ENCODE measurements at regions not wholly inside any gene's neighbourhood (a gene's known extent, or its start where the extent isn't known, plus 50 kb on each side); places are given as distances from the start of the nearest gene placed in this dataset.
"Not testable (repeated sequence)": the region's sequence is repeated elsewhere in the genome, so short reads cannot be mapped to it uniquely, and the experiment has no call there.

- H3K36me3 ChIP-seq (ENCODE audit: insufficient read depth, insufficient read length, low read length) = no peaks in the 10 kb centered on the region
- H3K4me1 ChIP-seq (ENCODE audit: insufficient read depth, insufficient read length) = no peaks in the 10 kb centered on the region
- H3K9me3 ChIP-seq (ENCODE audit: insufficient read depth, low read length) = no peaks in the 10 kb centered on the region
- H3K4me3 ChIP-seq (ENCODE audit: insufficient read length, low read depth) = no peak overlapping the region
- no peak overlapping the region for H3K9ac ChIP-seq (ENCODE audit: insufficient read length, low read depth)
- DNase-seq (ENCODE audit: low read depth, low spot score) = no peak
- H3K27me3 ChIP-seq (ENCODE audit: insufficient read depth, insufficient read length) = no peaks in the 10 kb centered on the region
- TF ChIP-seq ZNF274 (IDR thresholded peaks at IDR 0.05; ENCODE audit: low read depth, low read length) = no peak
- no peak for TF ChIP-seq YY1 (IDR thresholded peaks at IDR 0.05; ENCODE audit: insufficient read depth, insufficient read length)
- TF ChIP-seq SUZ12 (IDR thresholded peaks at IDR 0.05; ENCODE audit: extremely low read depth, insufficient read depth, insufficient read length) = no peak
Observed at GRCh38 chr6:144911322-144911721, 626.2 kb downstream of the UTRN start.

GRCh38 chr6:144912474-144912873 is 627.3 kb downstream of the UTRN start:
- Histone ChIP-seq H3K36me3 (ENCODE audit: insufficient read depth, insufficient read length, low read length) (no peaks in the 10 kb centered on the region), H3K4me3 (ENCODE audit: insufficient read length, low read depth) (no peak overlapping the region), H3K4me1 (ENCODE audit: insufficient read depth, insufficient read length) (no peaks in the 10 kb centered on the region), H3K9me3 (ENCODE audit: insufficient read depth, low read length) (no peaks in the 10 kb centered on the region), H3K27me3 (ENCODE audit: insufficient read depth, insufficient read length) (no peaks in the 10 kb centered on the region), H3K9ac (ENCODE audit: insufficient read length, low read depth) (no peak overlapping the region)
- TF ChIP-seq YY1 (IDR thresholded peaks at IDR 0.05; ENCODE audit: insufficient read depth, insufficient read length) (no peak), SUZ12 (IDR thresholded peaks at IDR 0.05; ENCODE audit: extremely low read depth, insufficient read depth, insufficient read length) (no peak), ZNF274 (IDR thresholded peaks at IDR 0.05; ENCODE audit: low read depth, low read length) (no peak)
- no peak for DNase-seq (ENCODE audit: low read depth, low spot score)

DNA sequence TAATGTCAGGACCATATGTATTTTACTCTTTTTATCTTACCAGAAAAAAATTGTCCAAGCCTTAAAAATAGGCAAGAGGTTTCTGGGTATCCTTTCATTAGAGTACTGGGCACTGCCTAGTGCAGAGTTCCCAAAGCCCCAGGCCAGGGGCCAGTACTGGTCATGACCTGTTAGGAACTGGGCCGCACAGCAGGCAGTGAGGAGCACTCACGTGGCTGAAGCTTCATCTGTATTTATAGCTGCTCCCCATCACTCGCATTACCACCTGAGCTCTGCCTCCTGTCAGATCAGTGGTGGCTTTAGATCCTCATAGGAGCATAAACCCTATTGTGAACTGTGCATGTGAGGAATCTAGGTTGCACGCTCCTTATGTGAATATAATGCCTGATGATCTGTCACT is 632.9 kb downstream of the UTRN start:
- no peak for DNase-seq (ENCODE audit: low read depth, low spot score)
- no peak for TF ChIP-seq SUZ12 (IDR thresholded peaks at IDR 0.05; ENCODE audit: extremely low read depth, insufficient read depth, insufficient read length)
- no peak for TF ChIP-seq ZNF274 (IDR thresholded peaks at IDR 0.05; ENCODE audit: low read depth, low read length)
- no peak for TF ChIP-seq YY1 (IDR thresholded peaks at IDR 0.05; ENCODE audit: insufficient read depth, insufficient read length)
- H3K9ac ChIP-seq (ENCODE audit: insufficient read length, low read depth) = no peak overlapping the region
- no peaks in the 10 kb centered on the region for H3K4me1 ChIP-seq (ENCODE audit: insufficient read depth, insufficient read length)
- H3K27me3 ChIP-seq (ENCODE audit: insufficient read depth, insufficient read length) = no peaks in the 10 kb centered on the region
- no peaks in the 10 kb centered on the region for H3K36me3 ChIP-seq (ENCODE audit: insufficient read depth, insufficient read length, low read length)
- no peaks in the 10 kb centered on the region; the same call in 1 of the 2 replicates for H3K9me3 ChIP-seq (ENCODE audit: insufficient read depth, low read length)
- no peak overlapping the region for H3K4me3 ChIP-seq (ENCODE audit: insufficient read length, low read depth)

GRCh38 chr6:144919560-144919959 is 634.4 kb downstream of the UTRN start:
- no peak for DNase-seq (ENCODE audit: low read depth, low spot score)
- H3K9ac ChIP-seq (ENCODE audit: insufficient read length, low read depth) = no peak overlapping the region
- no peaks in the 10 kb centered on the region; the same call in 1 of the 2 replicates for H3K9me3 ChIP-seq (ENCODE audit: insufficient read depth, low read length)
- no peaks in the 10 kb centered on the region for H3K36me3 ChIP-seq (ENCODE audit: insufficient read depth, insufficient read length, low read length)
- H3K4me3 ChIP-seq (ENCODE audit: insufficient read length, low read depth) = no peak overlapping the region
- no peak for TF ChIP-seq SUZ12 (IDR thresholded peaks at IDR 0.05; ENCODE audit: extremely low read depth, insufficient read depth, insufficient read length)
- TF ChIP-seq YY1 (IDR thresholded peaks at IDR 0.05; ENCODE audit: insufficient read depth, insufficient read length) = no peak
- no peak for TF ChIP-seq ZNF274 (IDR thresholded peaks at IDR 0.05; ENCODE audit: low read depth, low read length)
- no peaks in the 10 kb centered on the region for H3K4me1 ChIP-seq (ENCODE audit: insufficient read depth, insufficient read length)
- no peaks in the 10 kb centered on the region for H3K27me3 ChIP-seq (ENCODE audit: insufficient read depth, insufficient read length)

GRCh38 chr6:144920391-144920961 is 635.3 kb downstream of the UTRN start:
- no peaks in the 10 kb centered on the region for H3K27me3 ChIP-seq (ENCODE audit: insufficient read depth, insufficient read length)
- no peak overlapping the region for H3K4me3 ChIP-seq (ENCODE audit: insufficient read length, low read depth)
- TF ChIP-seq ZNF274 (IDR thresholded peaks at IDR 0.05; ENCODE audit: low read depth, low read length) (no peak), YY1 (IDR thresholded peaks at IDR 0.05; ENCODE audit: insufficient read depth, insufficient read length) (no peak), SUZ12 (IDR thresholded peaks at IDR 0.05; ENCODE audit: extremely low read depth, insufficient read depth, insufficient read length) (no peak)
- no peaks in the 10 kb centered on the region; the same call in 1 of the 2 replicates for H3K9me3 ChIP-seq (ENCODE audit: insufficient read depth, low read length)
- no peak overlapping the region for H3K9ac ChIP-seq (ENCODE audit: insufficient read length, low read depth)
- H3K36me3 ChIP-seq (ENCODE audit: insufficient read depth, insufficient read length, low read length) = no peaks in the 10 kb centered on the region
- DNase-seq (ENCODE audit: low read depth, low spot score) = no peak
- no peaks in the 10 kb centered on the region for H3K4me1 ChIP-seq (ENCODE audit: insufficient read depth, insufficient read length)

GRCh38 chr6:144921206-144921975 is 636.3 kb downstream of the UTRN start:
- TF ChIP-seq ZNF274 (IDR thresholded peaks at IDR 0.05; ENCODE audit: low read depth, low read length) (no peak), YY1 (IDR thresholded peaks at IDR 0.05; ENCODE audit: insufficient read depth, insufficient read length) (no peak), SUZ12 (IDR thresholded peaks at IDR 0.05; ENCODE audit: extremely low read depth, insufficient read depth, insufficient read length) (no peak)
- DNase-seq (ENCODE audit: low read depth, low spot score) = no peak
- no peak overlapping the region for H3K4me3 ChIP-seq (ENCODE audit: insufficient read length, low read depth)
- no peaks in the 10 kb centered on the region for H3K36me3 ChIP-seq (ENCODE audit: insufficient read depth, insufficient read length, low read length)
- no peaks in the 10 kb centered on the region for H3K27me3 ChIP-seq (ENCODE audit: insufficient read depth, insufficient read length)
- H3K9me3 ChIP-seq (ENCODE audit: insufficient read depth, low read length) = no peaks in the 10 kb centered on the region; the same call in 1 of the 2 replicates
- H3K4me1 ChIP-seq (ENCODE audit: insufficient read depth, insufficient read length) = no peaks in the 10 kb centered on the region
- H3K9ac ChIP-seq (ENCODE audit: insufficient read length, low read depth) = no peak overlapping the region

DNA sequence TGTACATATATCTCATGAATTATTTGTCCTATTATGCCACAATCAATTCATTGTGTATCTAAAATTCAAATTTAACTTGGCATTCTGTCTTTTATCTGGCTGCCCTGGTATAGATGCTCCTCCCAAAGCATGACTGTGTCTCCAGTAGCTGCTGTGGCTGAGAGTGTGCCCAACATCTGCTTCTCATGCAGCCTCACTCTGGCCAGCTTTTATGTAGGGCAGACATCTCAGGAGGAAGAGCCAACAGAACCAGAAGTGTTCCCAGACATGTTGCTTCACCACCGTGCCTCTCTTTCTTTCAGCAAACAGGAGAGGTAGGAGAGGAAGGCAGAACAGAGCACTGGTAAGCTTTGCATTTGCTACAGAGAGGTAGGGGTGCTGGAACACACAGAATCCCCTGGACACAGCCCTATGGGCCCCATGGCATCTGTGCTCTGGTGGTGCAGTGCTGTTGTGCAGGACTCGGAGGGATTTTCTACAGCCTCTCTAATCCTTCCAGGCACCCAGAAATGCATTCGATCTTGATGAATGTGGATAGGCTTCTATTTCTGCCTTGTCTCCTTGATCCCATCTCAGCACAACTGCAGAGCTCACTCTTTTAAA is 637.1 kb downstream of the UTRN start:
- Histone ChIP-seq H3K4me3 (ENCODE audit: insufficient read length, low read depth) (no peak overlapping the region), H3K9me3 (ENCODE audit: insufficient read depth, low read length) (no peaks in the 10 kb centered on the region; the same call in 1 of the 2 replicates), H3K9ac (ENCODE audit: insufficient read length, low read depth) (no peak overlapping the region), H3K27me3 (ENCODE audit: insufficient read depth, insufficient read length) (no peaks in the 10 kb centered on the region), H3K4me1 (ENCODE audit: insufficient read depth, insufficient read length) (no peaks in the 10 kb centered on the region), H3K36me3 (ENCODE audit: insufficient read depth, insufficient read length, low read length) (no peaks in the 10 kb centered on the region)
- TF ChIP-seq ZNF274 (IDR thresholded peaks at IDR 0.05; ENCODE audit: low read depth, low read length) = no peak
- TF ChIP-seq YY1 (IDR thresholded peaks at IDR 0.05; ENCODE audit: insufficient read depth, insufficient read length) = no peak
- TF ChIP-seq SUZ12 (IDR thresholded peaks at IDR 0.05; ENCODE audit: extremely low read depth, insufficient read depth, insufficient read length) = no peak
- DNase-seq (ENCODE audit: low read depth, low spot score) = no peak

DNA sequence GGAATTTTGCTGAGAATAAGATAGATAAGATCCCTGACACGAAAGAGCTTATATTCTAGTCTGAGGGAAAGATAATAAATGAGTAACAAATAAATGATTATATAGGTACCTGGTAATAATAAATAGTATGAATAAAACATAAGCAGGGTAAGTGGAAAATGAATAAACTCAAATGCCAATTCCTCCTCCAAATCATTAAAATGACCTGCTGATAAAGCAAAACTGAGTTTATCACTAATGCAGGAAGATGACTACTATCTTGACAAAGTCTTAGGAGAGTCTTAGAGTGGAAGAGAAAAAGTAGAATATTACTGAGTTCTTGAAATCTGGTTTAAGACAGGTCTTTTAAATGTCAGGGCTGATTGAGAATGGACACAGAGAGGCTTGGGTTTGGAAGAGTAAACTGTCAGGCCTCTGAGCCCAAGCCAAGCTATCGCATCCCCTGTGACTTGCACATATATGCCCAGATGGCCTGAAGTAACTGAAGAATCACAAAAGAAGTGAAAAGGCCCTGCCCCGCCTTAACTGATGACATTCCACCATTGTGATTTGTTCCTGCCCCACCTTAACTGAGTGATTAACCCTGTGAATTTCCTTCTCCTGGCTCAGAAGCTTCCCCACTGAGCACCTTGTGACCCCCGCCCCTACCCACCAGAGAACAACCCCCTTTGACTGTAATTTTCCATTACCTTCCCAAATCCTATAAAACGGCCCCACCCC is 637.8 kb downstream of the UTRN start:
- not testable (repeated sequence) for H3K36me3 ChIP-seq (ENCODE audit: insufficient read depth, insufficient read length, low read length); H3K4me1 ChIP-seq (ENCODE audit: insufficient read depth, insufficient read length); H3K9me3 ChIP-seq (ENCODE audit: insufficient read depth, low read length); DNase-seq (ENCODE audit: low read depth, low spot score); H3K4me3 ChIP-seq (ENCODE audit: insufficient read length, low read depth); H3K9ac ChIP-seq (ENCODE audit: insufficient read length, low read depth); H3K27me3 ChIP-seq (ENCODE audit: insufficient read depth, insufficient read length)

DNA sequence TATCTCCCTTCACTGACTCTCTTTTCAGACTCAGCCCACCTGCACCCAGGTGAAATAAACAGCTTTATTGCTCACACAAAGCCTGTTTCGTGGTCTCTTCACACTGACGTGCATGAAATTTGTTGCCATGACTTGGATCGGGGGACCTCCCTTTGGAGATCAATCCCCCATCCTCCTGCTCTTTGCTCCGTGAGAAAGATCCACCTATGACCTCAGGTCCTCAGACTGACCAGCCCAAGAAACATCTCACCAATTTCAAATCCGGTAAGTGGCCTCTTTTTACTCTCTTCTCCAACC is 638.3 kb downstream of the UTRN start:
- not testable (repeated sequence) for H3K4me1 ChIP-seq (ENCODE audit: insufficient read depth, insufficient read length); DNase-seq (ENCODE audit: low read depth, low spot score); H3K9ac ChIP-seq (ENCODE audit: insufficient read length, low read depth); H3K9me3 ChIP-seq (ENCODE audit: insufficient read depth, low read length); H3K27me3 ChIP-seq (ENCODE audit: insufficient read depth, insufficient read length); H3K36me3 ChIP-seq (ENCODE audit: insufficient read depth, insufficient read length, low read length); H3K4me3 ChIP-seq (ENCODE audit: insufficient read length, low read depth)

Data from NT2/D1 (cell line).